ENCODE measurements at regions not wholly inside any gene's neighbourhood (a gene's known extent, or its start where the extent isn't known, plus 50 kb on each side); places are given as distances from the start of the nearest gene placed in this dataset.

- no peaks in the 10 kb centered on the region for H3K36me3 ChIP-seq (ENCODE audit: insufficient read depth, low read length)
- H3K27me3 ChIP-seq (ENCODE audit: insufficient read depth, low read length): no peaks in the 10 kb centered on the region
- no peak overlapping the region for H2AFZ ChIP-seq (ENCODE audit: low read length, unreplicated experiment)
- no peaks in the 10 kb centered on the region for H3K79me2 ChIP-seq (ENCODE audit: control insufficient read depth, insufficient read depth, low read length, unreplicated experiment)
- H3K4me3 ChIP-seq (ENCODE audit: low read depth, low read length): no peak overlapping the region
- H3K4me1 ChIP-seq (ENCODE audit: control insufficient read depth, insufficient read depth, low read length, unreplicated experiment): no peaks in the 10 kb centered on the region
- H3K27ac ChIP-seq (ENCODE audit: low read depth, low read length): no peak overlapping the region
These were observed 409.2 kb upstream of the SLIT2 start for GRCh38 chr4:19842471-19842870.

GRCh38 chr4:19838858-19839257, 412.8 kb upstream of the SLIT2 start:
- no peaks in the 10 kb centered on the region for H3K79me2 ChIP-seq (ENCODE audit: control insufficient read depth, insufficient read depth, low read length, unreplicated experiment)

GRCh38 chr4:19835429-19835828, 416.3 kb upstream of the SLIT2 start:
- Histone ChIP-seq H2AFZ (ENCODE audit: low read length, unreplicated experiment) (no peak overlapping the region), H3K27ac (ENCODE audit: low read depth, low read length) (no peak overlapping the region), H3K27me3 (ENCODE audit: insufficient read depth, low read length) (no peaks in the 10 kb centered on the region), H3K36me3 (ENCODE audit: insufficient read depth, low read length) (no peaks in the 10 kb centered on the region), H3K79me2 (ENCODE audit: control insufficient read depth, insufficient read depth, low read length, unreplicated experiment) (no peaks in the 10 kb centered on the region), H3K4me1 (ENCODE audit: control insufficient read depth, insufficient read depth, low read length, unreplicated experiment) (peaks cover 16% of the 10 kb centered on the region), H3K4me3 (ENCODE audit: low read depth, low read length) (no peak overlapping the region)

More at GRCh38 chr4:19838858-19839257, 412.8 kb upstream of the SLIT2 start:
- H3K36me3 ChIP-seq (ENCODE audit: insufficient read depth, low read length): no peaks in the 10 kb centered on the region
- H2AFZ ChIP-seq (ENCODE audit: low read length, unreplicated experiment): no peak overlapping the region
- H3K27ac ChIP-seq (ENCODE audit: low read depth, low read length): no peak overlapping the region
- H3K4me1 ChIP-seq (ENCODE audit: control insufficient read depth, insufficient read depth, low read length, unreplicated experiment): no peaks in the 10 kb centered on the region
- H3K4me3 ChIP-seq (ENCODE audit: low read depth, low read length): no peak overlapping the region
- no peaks in the 10 kb centered on the region for H3K27me3 ChIP-seq (ENCODE audit: insufficient read depth, low read length)

GRCh38 chr4:19832411-19832810, 419.3 kb upstream of the SLIT2 start:
- H3K4me3 ChIP-seq (ENCODE audit: low read depth, low read length): no peak overlapping the region
- peaks cover 16% of the 10 kb centered on the region for H3K4me1 ChIP-seq (ENCODE audit: control insufficient read depth, insufficient read depth, low read length, unreplicated experiment)
- no peak overlapping the region for H3K27ac ChIP-seq (ENCODE audit: low read depth, low read length)
- H2AFZ ChIP-seq (ENCODE audit: low read length, unreplicated experiment): peak overlapping the region; percentile 10
- H3K36me3 ChIP-seq (ENCODE audit: insufficient read depth, low read length): no peaks in the 10 kb centered on the region
- no peaks in the 10 kb centered on the region for H3K79me2 ChIP-seq (ENCODE audit: control insufficient read depth, insufficient read depth, low read length, unreplicated experiment)
- no peaks in the 10 kb centered on the region for H3K27me3 ChIP-seq (ENCODE audit: insufficient read depth, low read length)

GRCh38 chr4:19831644-19832285, 419.9 kb upstream of the SLIT2 start:
- H3K27me3 ChIP-seq (ENCODE audit: insufficient read depth, low read length): no peaks in the 10 kb centered on the region
- H3K4me3 ChIP-seq (ENCODE audit: low read depth, low read length): no peak overlapping the region
- H2AFZ ChIP-seq (ENCODE audit: low read length, unreplicated experiment): peak overlapping the region; percentile 10
- peak overlapping the region; percentile 23; the same call in 1 of the 2 replicates for H3K27ac ChIP-seq (ENCODE audit: low read depth, low read length)
- no peaks in the 10 kb centered on the region for H3K36me3 ChIP-seq (ENCODE audit: insufficient read depth, low read length)
- H3K4me1 ChIP-seq (ENCODE audit: control insufficient read depth, insufficient read depth, low read length, unreplicated experiment): peaks cover 16% of the 10 kb centered on the region
- no peaks in the 10 kb centered on the region for H3K79me2 ChIP-seq (ENCODE audit: control insufficient read depth, insufficient read depth, low read length, unreplicated experiment)

- Histone ChIP-seq H3K36me3 (ENCODE audit: insufficient read depth, low read length) (no peaks in the 10 kb centered on the region), H3K27me3 (ENCODE audit: insufficient read depth, low read length) (no peaks in the 10 kb centered on the region), H3K79me2 (ENCODE audit: control insufficient read depth, insufficient read depth, low read length, unreplicated experiment) (no peaks in the 10 kb centered on the region), H3K27ac (ENCODE audit: low read depth, low read length) (no peak overlapping the region), H3K4me1 (ENCODE audit: control insufficient read depth, insufficient read depth, low read length, unreplicated experiment) (peaks cover 16% of the 10 kb centered on the region), H2AFZ (ENCODE audit: low read length, unreplicated experiment) (no peak overlapping the region), H3K4me3 (ENCODE audit: low read depth, low read length) (no peak overlapping the region)
These were observed 422.6 kb upstream of the SLIT2 start for GRCh38 chr4:19829101-19829500.

- no peak overlapping the region for H2AFZ ChIP-seq (ENCODE audit: low read length, unreplicated experiment)
These were observed 427.9 kb upstream of the SLIT2 start for GRCh38 chr4:19823781-19824180.

GRCh38 chr4:19819737-19820136, 432.0 kb upstream of the SLIT2 start:
- no peaks in the 10 kb centered on the region for H3K36me3 ChIP-seq (ENCODE audit: insufficient read depth, low read length)
- no peak overlapping the region for H2AFZ ChIP-seq (ENCODE audit: low read length, unreplicated experiment)
- H3K79me2 ChIP-seq (ENCODE audit: control insufficient read depth, insufficient read depth, low read length, unreplicated experiment): no peaks in the 10 kb centered on the region
- H3K27ac ChIP-seq (ENCODE audit: low read depth, low read length): no peak overlapping the region
- no peaks in the 10 kb centered on the region for H3K4me1 ChIP-seq (ENCODE audit: control insufficient read depth, insufficient read depth, low read length, unreplicated experiment)
- H3K4me3 ChIP-seq (ENCODE audit: low read depth, low read length): no peak overlapping the region
- H3K27me3 ChIP-seq (ENCODE audit: insufficient read depth, low read length): no peaks in the 10 kb centered on the region

More at GRCh38 chr4:19823781-19824180, 427.9 kb upstream of the SLIT2 start:
- no peaks in the 10 kb centered on the region for H3K4me1 ChIP-seq (ENCODE audit: control insufficient read depth, insufficient read depth, low read length, unreplicated experiment)
- H3K27ac ChIP-seq (ENCODE audit: low read depth, low read length): no peak overlapping the region
- no peaks in the 10 kb centered on the region for H3K79me2 ChIP-seq (ENCODE audit: control insufficient read depth, insufficient read depth, low read length, unreplicated experiment)
- H3K27me3 ChIP-seq (ENCODE audit: insufficient read depth, low read length): no peaks in the 10 kb centered on the region
- H3K4me3 ChIP-seq (ENCODE audit: low read depth, low read length): no peak overlapping the region
- no peaks in the 10 kb centered on the region for H3K36me3 ChIP-seq (ENCODE audit: insufficient read depth, low read length)

- H3K36me3 ChIP-seq (ENCODE audit: insufficient read depth, low read length): no peaks in the 10 kb centered on the region
These were observed 441.7 kb upstream of the SLIT2 start for GRCh38 chr4:19809989-19810388.

GRCh38 chr4:19807505-19807904, 444.2 kb upstream of the SLIT2 start:
- H3K4me1 ChIP-seq (ENCODE audit: control insufficient read depth, insufficient read depth, low read length, unreplicated experiment): peaks cover 28% of the 10 kb centered on the region
- H3K27me3 ChIP-seq (ENCODE audit: insufficient read depth, low read length): no peaks in the 10 kb centered on the region
- no peak overlapping the region for H3K4me3 ChIP-seq (ENCODE audit: low read depth, low read length)
- no peaks in the 10 kb centered on the region for H3K79me2 ChIP-seq (ENCODE audit: control insufficient read depth, insufficient read depth, low read length, unreplicated experiment)
- H2AFZ ChIP-seq (ENCODE audit: low read length, unreplicated experiment): no peak overlapping the region
- peak overlapping the region; percentile 51; the same call in 1 of the 2 replicates for H3K27ac ChIP-seq (ENCODE audit: low read depth, low read length)
- H3K36me3 ChIP-seq (ENCODE audit: insufficient read depth, low read length): no peaks in the 10 kb centered on the region

More at GRCh38 chr4:19809989-19810388, 441.7 kb upstream of the SLIT2 start:
- Histone ChIP-seq H3K4me1 (ENCODE audit: control insufficient read depth, insufficient read depth, low read length, unreplicated experiment) (peaks cover 18% of the 10 kb centered on the region), H3K27ac (ENCODE audit: low read depth, low read length) (no peak overlapping the region), H2AFZ (ENCODE audit: low read length, unreplicated experiment) (no peak overlapping the region), H3K4me3 (ENCODE audit: low read depth, low read length) (no peak overlapping the region), H3K79me2 (ENCODE audit: control insufficient read depth, insufficient read depth, low read length, unreplicated experiment) (no peaks in the 10 kb centered on the region), H3K27me3 (ENCODE audit: insufficient read depth, low read length) (no peaks in the 10 kb centered on the region)

- no peak overlapping the region for H2AFZ ChIP-seq (ENCODE audit: low read length, unreplicated experiment)
- H3K27me3 ChIP-seq (ENCODE audit: insufficient read depth, low read length): no peaks in the 10 kb centered on the region
- peaks cover 28% of the 10 kb centered on the region for H3K4me1 ChIP-seq (ENCODE audit: control insufficient read depth, insufficient read depth, low read length, unreplicated experiment)
- peak overlapping the region; percentile 51 for H3K27ac ChIP-seq (ENCODE audit: low read depth, low read length)
- no peak overlapping the region for H3K4me3 ChIP-seq (ENCODE audit: low read depth, low read length)
- H3K79me2 ChIP-seq (ENCODE audit: control insufficient read depth, insufficient read depth, low read length, unreplicated experiment): no peaks in the 10 kb centered on the region
- no peaks in the 10 kb centered on the region for H3K36me3 ChIP-seq (ENCODE audit: insufficient read depth, low read length)
These were observed 444.8 kb upstream of the SLIT2 start for GRCh38 chr4:19806865-19807264.

Data from ACC112 (cell line).